ENCODE measurements at regions not wholly inside any gene's neighbourhood (a gene's known extent, or its start where the extent isn't known, plus 50 kb on each side); places are given as distances from the start of the nearest gene placed in this dataset.

GRCh38 chr11:25741886-25742285 lies 590.0 kb upstream of the ANO3 start:
- Histone ChIP-seq H3K4me1 (ENCODE audit: control insufficient read depth in 3 of 3, insufficient read depth in 2 of 3, low read depth in 1 of 3, low read length in 2 of 3) (no peaks in the 10 kb centered on the region), H3K27me3 (ENCODE audit: control insufficient read depth in 3 of 3, insufficient read depth in 3 of 3, low read length in 3 of 3) (no peaks in the 10 kb centered on the region), H3K4me3 (ENCODE audit: low read depth in 1 of 3, low read length in 3 of 3) (no peak overlapping the region), H3K36me3 (ENCODE audit: control insufficient read depth in 3 of 3, insufficient read depth in 2 of 3, low read depth in 1 of 3, low read length in 3 of 3) (no peaks in the 10 kb centered on the region), H3K27ac (ENCODE audit: low read depth in 1 of 3, low read length in 2 of 3) (no peak overlapping the region), H3K9me3 (ENCODE audit: control insufficient read depth in 2 of 2, insufficient read depth in 1 of 2, low read depth in 1 of 2, low read length in 1 of 2) (no peaks in the 10 kb centered on the region)
- FAIRE-seq, result no peak
- no peak for DNase-seq
- 13 to 46% (median 31%) methylated on average over 1 of the region's 1 CpG for WGBS, 3 donors

DNA sequence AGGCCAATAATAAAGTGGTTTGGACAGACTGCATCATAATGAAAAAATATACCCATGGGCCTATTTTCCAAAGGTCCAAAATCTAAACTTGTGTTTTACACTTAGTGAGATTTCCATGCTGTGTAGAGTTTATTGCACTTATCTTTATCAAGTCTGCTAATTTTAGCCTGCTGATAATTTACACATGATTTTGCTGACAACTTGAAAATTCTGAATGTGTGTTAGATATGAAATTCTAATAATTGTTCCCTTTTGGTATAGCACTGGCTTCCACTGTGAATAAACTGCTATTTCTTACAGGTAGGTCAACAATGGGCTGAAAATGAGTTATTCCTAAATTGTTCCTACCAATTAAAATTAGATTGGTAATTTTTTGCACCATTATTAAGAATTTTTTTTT lies 589.1 kb upstream of the ANO3 start:
- no peak overlapping the region for H3K4me3 ChIP-seq (ENCODE audit: low read depth in 1 of 3, low read length in 3 of 3)
- H3K27ac ChIP-seq (ENCODE audit: low read depth in 1 of 3, low read length in 2 of 3), result no peak overlapping the region
- DNase-seq (no peak), FAIRE-seq (no peak)
- no peaks in the 10 kb centered on the region for H3K4me1 ChIP-seq (ENCODE audit: control insufficient read depth in 3 of 3, insufficient read depth in 2 of 3, low read depth in 1 of 3, low read length in 2 of 3)
- no peaks in the 10 kb centered on the region for H3K27me3 ChIP-seq (ENCODE audit: control insufficient read depth in 3 of 3, insufficient read depth in 3 of 3, low read length in 3 of 3)
- no peaks in the 10 kb centered on the region for H3K36me3 ChIP-seq (ENCODE audit: control insufficient read depth in 3 of 3, insufficient read depth in 2 of 3, low read depth in 1 of 3, low read length in 3 of 3)
- H3K9me3 ChIP-seq (ENCODE audit: control insufficient read depth in 2 of 2, insufficient read depth in 1 of 2, low read depth in 1 of 2, low read length in 1 of 2), result no peaks in the 10 kb centered on the region

GRCh38 chr11:25755381-25755780 lies 576.5 kb upstream of the ANO3 start:
- no peak for FAIRE-seq
- WGBS, 3 donors, result 56 to 71% (median 62%) methylated on average over 2 of the region's 2 CpGs

GRCh38 chr11:25755918-25756584 lies 575.9 kb upstream of the ANO3 start:
- DNase-seq (no peak), FAIRE-seq (no peak)
- H3K4me1 ChIP-seq (ENCODE audit: control insufficient read depth in 3 of 3, insufficient read depth in 2 of 3, low read depth in 1 of 3, low read length in 2 of 3), result no peaks in the 10 kb centered on the region
- no peaks in the 10 kb centered on the region for H3K36me3 ChIP-seq (ENCODE audit: control insufficient read depth in 3 of 3, insufficient read depth in 2 of 3, low read depth in 1 of 3, low read length in 3 of 3)
- peaks cover 0 to 18% of the 10 kb centered on the region in 2 donors for H3K9me3 ChIP-seq (ENCODE audit: control insufficient read depth in 2 of 2, insufficient read depth in 1 of 2, low read depth in 1 of 2, low read length in 1 of 2)
- H3K27ac ChIP-seq (ENCODE audit: low read depth in 1 of 3, low read length in 2 of 3), result no peak overlapping the region
- 82 to 89% (median 85%) methylated on average over 19 to 23 of the region's 23 CpGs for WGBS, 3 donors
- no peaks in the 10 kb centered on the region for H3K27me3 ChIP-seq (ENCODE audit: control insufficient read depth in 3 of 3, insufficient read depth in 3 of 3, low read length in 3 of 3)
- no peak overlapping the region for H3K4me3 ChIP-seq (ENCODE audit: low read depth in 1 of 3, low read length in 3 of 3)

More at GRCh38 chr11:25755381-25755780, 576.5 kb upstream of the ANO3 start:
- Histone ChIP-seq H3K9me3 (ENCODE audit: control insufficient read depth in 2 of 2, insufficient read depth in 1 of 2, low read depth in 1 of 2, low read length in 1 of 2) (peaks cover 0 to 18% of the 10 kb centered on the region in 2 donors), H3K27ac (ENCODE audit: low read depth in 1 of 3, low read length in 2 of 3) (no peak overlapping the region), H3K36me3 (ENCODE audit: control insufficient read depth in 3 of 3, insufficient read depth in 2 of 3, low read depth in 1 of 3, low read length in 3 of 3) (no peaks in the 10 kb centered on the region), H3K27me3 (ENCODE audit: control insufficient read depth in 3 of 3, insufficient read depth in 3 of 3, low read length in 3 of 3) (no peaks in the 10 kb centered on the region), H3K4me1 (ENCODE audit: control insufficient read depth in 3 of 3, insufficient read depth in 2 of 3, low read depth in 1 of 3, low read length in 2 of 3) (no peaks in the 10 kb centered on the region), H3K4me3 (ENCODE audit: low read depth in 1 of 3, low read length in 3 of 3) (no peak overlapping the region)
- no peak for DNase-seq

GRCh38 chr11:25758145-25758661 lies 573.7 kb upstream of the ANO3 start:
- Histone ChIP-seq H3K27ac (ENCODE audit: low read depth in 1 of 3, low read length in 2 of 3) (no peak overlapping the region), H3K9me3 (ENCODE audit: control insufficient read depth in 2 of 2, insufficient read depth in 1 of 2, low read depth in 1 of 2, low read length in 1 of 2) (peaks cover 0 to 18% of the 10 kb centered on the region in 2 donors), H3K27me3 (ENCODE audit: control insufficient read depth in 3 of 3, insufficient read depth in 3 of 3, low read length in 3 of 3) (no peaks in the 10 kb centered on the region), H3K4me3 (ENCODE audit: low read depth in 1 of 3, low read length in 3 of 3) (no peak overlapping the region), H3K36me3 (ENCODE audit: control insufficient read depth in 3 of 3, insufficient read depth in 2 of 3, low read depth in 1 of 3, low read length in 3 of 3) (no peaks in the 10 kb centered on the region), H3K4me1 (ENCODE audit: control insufficient read depth in 3 of 3, insufficient read depth in 2 of 3, low read depth in 1 of 3, low read length in 2 of 3) (no peaks in the 10 kb centered on the region)
- FAIRE-seq (no peak), DNase-seq (no peak)
- WGBS, 3 donors, result 79 to 89% (median 84%) methylated on average over 6 of the region's 6 CpGs

GRCh38 chr11:25766332-25767015 lies 565.5 kb upstream of the ANO3 start:
- Histone ChIP-seq H3K36me3 (ENCODE audit: control insufficient read depth in 3 of 3, insufficient read depth in 2 of 3, low read depth in 1 of 3, low read length in 3 of 3) (no peaks in the 10 kb centered on the region), H3K27ac (ENCODE audit: low read depth in 1 of 3, low read length in 2 of 3) (no peak overlapping the region), H3K27me3 (ENCODE audit: control insufficient read depth in 3 of 3, insufficient read depth in 3 of 3, low read length in 3 of 3) (no peaks in the 10 kb centered on the region), H3K4me3 (ENCODE audit: low read depth in 1 of 3, low read length in 3 of 3) (no peak overlapping the region), H3K9me3 (ENCODE audit: control insufficient read depth in 2 of 2, insufficient read depth in 1 of 2, low read depth in 1 of 2, low read length in 1 of 2) (no peaks in the 10 kb centered on the region), H3K4me1 (ENCODE audit: control insufficient read depth in 3 of 3, insufficient read depth in 2 of 3, low read depth in 1 of 3, low read length in 2 of 3) (no peaks in the 10 kb centered on the region)
- 43 to 65% (median 44%) methylated on average over 4 of the region's 4 CpGs for WGBS, 3 donors
- no peak for FAIRE-seq
- DNase-seq, result no peak

- Histone ChIP-seq H3K27ac (ENCODE audit: low read depth in 1 of 3, low read length in 2 of 3) (no peak overlapping the region), H3K9me3 (ENCODE audit: control insufficient read depth in 2 of 2, insufficient read depth in 1 of 2, low read depth in 1 of 2, low read length in 1 of 2) (no peaks in the 10 kb centered on the region), H3K4me1 (ENCODE audit: control insufficient read depth in 3 of 3, insufficient read depth in 2 of 3, low read depth in 1 of 3, low read length in 2 of 3) (no peaks in the 10 kb centered on the region), H3K27me3 (ENCODE audit: control insufficient read depth in 3 of 3, insufficient read depth in 3 of 3, low read length in 3 of 3) (no peaks in the 10 kb centered on the region), H3K4me3 (ENCODE audit: low read depth in 1 of 3, low read length in 3 of 3) (no peak overlapping the region), H3K36me3 (ENCODE audit: control insufficient read depth in 3 of 3, insufficient read depth in 2 of 3, low read depth in 1 of 3, low read length in 3 of 3) (no peaks in the 10 kb centered on the region)
- FAIRE-seq, result no peak
- DNase-seq, result no peak
- 56 to 61% (median 57%) methylated on average over 3 of the region's 3 CpGs for WGBS, 3 donors
Measured at GRCh38 chr11:25769287-25769686, 562.6 kb upstream of the ANO3 start.

- no peak for DNase-seq
- WGBS, 3 donors, result 45 to 69% (median 60%) methylated on average over 4 of the region's 4 CpGs
- Histone ChIP-seq H3K27me3 (ENCODE audit: control insufficient read depth in 3 of 3, insufficient read depth in 3 of 3, low read length in 3 of 3) (no peaks in the 10 kb centered on the region), H3K27ac (ENCODE audit: low read depth in 1 of 3, low read length in 2 of 3) (no peak overlapping the region), H3K9me3 (ENCODE audit: control insufficient read depth in 2 of 2, insufficient read depth in 1 of 2, low read depth in 1 of 2, low read length in 1 of 2) (no peaks in the 10 kb centered on the region), H3K4me1 (ENCODE audit: control insufficient read depth in 3 of 3, insufficient read depth in 2 of 3, low read depth in 1 of 3, low read length in 2 of 3) (no peaks in the 10 kb centered on the region), H3K4me3 (ENCODE audit: low read depth in 1 of 3, low read length in 3 of 3) (no peak overlapping the region), H3K36me3 (ENCODE audit: control insufficient read depth in 3 of 3, insufficient read depth in 2 of 3, low read depth in 1 of 3, low read length in 3 of 3) (no peaks in the 10 kb centered on the region)
- no peak for FAIRE-seq
Measured at GRCh38 chr11:25771605-25772004, 560.3 kb upstream of the ANO3 start.
